Mucosa of descending colon (tissue), 3 donors: ENCODE measurements at regions not wholly inside any gene's neighbourhood (a gene's known extent, or its start where the extent isn't known, plus 50 kb on each side); places are given as distances from the start of the nearest gene placed in this dataset.

Experiments
- ATAC-seq: fragments of 200-7000 bp; cut with Tn5 transposase; one replicate; pipeline ENCODE4 v1.9.1; 2020; ENCODE audit warnings: mild to moderate bottlenecking, moderate library complexity
- DNase-seq, 3 donors: peaks; one replicate each; pipeline ENCODE4 v3.0.0-alpha.2; 2020
- H3K36me3 ChIP-seq: fragments of 200-600 bp; one replicate; pipeline ENCODE4 v1.8.0; 2021; ENCODE audit warnings: low read depth, mild to moderate bottlenecking
- H3K4me1 ChIP-seq: fragments of 200-600 bp; one replicate; pipeline ENCODE4 v1.8.0; 2021; ENCODE audit warnings: low read depth, mild to moderate bottlenecking
- H3K4me3 ChIP-seq: fragments of 200-600 bp; one replicate; pipeline ENCODE4 v1.8.0; 2021; ENCODE audit warnings: mild to moderate bottlenecking
- H3K9me3 ChIP-seq: fragments of 200-600 bp; one replicate; pipeline ENCODE4 v1.8.0; 2021; ENCODE audit warnings: mild to moderate bottlenecking
- intact Hi-C, 2 donors: fragments of 100-400 bp; cut with DNase I in 1 of 2; cut with micrococcal nuclease in 1 of 2; formaldehyde crosslinking; loops; one replicate each; pipeline versions ENCODE4 v1.11.0 to v1.11.1; 2022; cut with DNase I, micrococcal nuclease
- TF ChIP-seq, protein P1 (sequence below): fragments of 200-600 bp; IDR thresholded peaks from one replicate; pipeline ENCODE4 v1.8.0; 2022; ENCODE audit warnings: antibody characterized with exemption, mild to moderate bottlenecking
- donor health status: DM: no; HTN: no; CAD: no; lungs with moderate emphysema.
- donor health status: DM: no; HTN: no; CAD: no.
- donor health status: DM: no; HTN: yes; CAD: no.

DNA sequence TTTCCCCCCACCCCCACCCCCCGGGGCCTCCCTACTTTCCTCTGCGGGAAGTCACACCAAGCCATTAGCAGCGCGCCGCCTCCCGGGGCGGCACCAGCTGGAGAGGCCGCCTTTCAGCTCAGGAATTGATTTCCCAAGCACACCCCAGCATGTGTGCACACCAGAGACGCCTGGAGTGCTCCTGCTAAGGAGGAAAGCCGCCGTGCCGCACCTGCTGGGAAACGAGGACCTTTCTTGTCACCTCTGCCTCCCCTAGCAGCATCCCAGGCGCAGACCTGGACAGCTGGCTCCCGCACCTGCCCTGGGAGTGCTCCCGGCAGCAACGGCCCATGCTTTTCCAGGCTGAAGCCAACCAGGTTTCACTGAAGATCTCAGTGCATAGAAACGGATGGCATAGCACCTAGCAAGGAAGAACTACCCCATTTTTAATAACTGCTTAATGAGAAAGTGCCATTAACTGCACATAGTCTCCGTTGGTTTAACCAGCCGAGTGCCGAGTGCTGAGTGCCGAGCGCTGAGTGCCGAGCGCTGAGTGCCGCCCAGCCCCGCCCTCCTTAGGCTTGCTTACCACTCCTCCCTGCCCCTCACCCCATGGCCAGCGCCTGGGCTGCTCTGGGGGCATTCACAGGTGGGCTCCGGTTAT lies 165.0 kb downstream of the USP12 start:
- H3K9me3 ChIP-seq: no peaks in the 10 kb centered on the region
- peaks cover 9% of the 10 kb centered on the region for H3K4me1 ChIP-seq
- H3K4me3 ChIP-seq: no peak overlapping the region
- ATAC-seq (peak; percentile 91), DNase-seq (peak; percentile 66 to 69 (median 68))
- TF ChIP-seq, protein P1, sequence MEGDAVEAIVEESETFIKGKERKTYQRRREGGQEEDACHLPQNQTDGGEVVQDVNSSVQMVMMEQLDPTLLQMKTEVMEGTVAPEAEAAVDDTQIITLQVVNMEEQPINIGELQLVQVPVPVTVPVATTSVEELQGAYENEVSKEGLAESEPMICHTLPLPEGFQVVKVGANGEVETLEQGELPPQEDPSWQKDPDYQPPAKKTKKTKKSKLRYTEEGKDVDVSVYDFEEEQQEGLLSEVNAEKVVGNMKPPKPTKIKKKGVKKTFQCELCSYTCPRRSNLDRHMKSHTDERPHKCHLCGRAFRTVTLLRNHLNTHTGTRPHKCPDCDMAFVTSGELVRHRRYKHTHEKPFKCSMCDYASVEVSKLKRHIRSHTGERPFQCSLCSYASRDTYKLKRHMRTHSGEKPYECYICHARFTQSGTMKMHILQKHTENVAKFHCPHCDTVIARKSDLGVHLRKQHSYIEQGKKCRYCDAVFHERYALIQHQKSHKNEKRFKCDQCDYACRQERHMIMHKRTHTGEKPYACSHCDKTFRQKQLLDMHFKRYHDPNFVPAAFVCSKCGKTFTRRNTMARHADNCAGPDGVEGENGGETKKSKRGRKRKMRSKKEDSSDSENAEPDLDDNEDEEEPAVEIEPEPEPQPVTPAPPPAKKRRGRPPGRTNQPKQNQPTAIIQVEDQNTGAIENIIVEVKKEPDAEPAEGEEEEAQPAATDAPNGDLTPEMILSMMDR: no peak
- intact Hi-C loops: no loop called here
- H3K36me3 ChIP-seq: no peaks in the 10 kb centered on the region

GRCh38 chr13:27005976-27006518 lies 165.6 kb downstream of the USP12 start:
- H3K4me3 ChIP-seq: no peak overlapping the region
- ATAC-seq: peak; percentile 2
- no peaks in the 10 kb centered on the region for H3K36me3 ChIP-seq
- H3K4me1 ChIP-seq: peaks cover 9% of the 10 kb centered on the region
- H3K9me3 ChIP-seq: no peaks in the 10 kb centered on the region
- intact Hi-C loops: no loop called here
- TF ChIP-seq, protein P1: no peak
- DNase-seq: no peak

DNA sequence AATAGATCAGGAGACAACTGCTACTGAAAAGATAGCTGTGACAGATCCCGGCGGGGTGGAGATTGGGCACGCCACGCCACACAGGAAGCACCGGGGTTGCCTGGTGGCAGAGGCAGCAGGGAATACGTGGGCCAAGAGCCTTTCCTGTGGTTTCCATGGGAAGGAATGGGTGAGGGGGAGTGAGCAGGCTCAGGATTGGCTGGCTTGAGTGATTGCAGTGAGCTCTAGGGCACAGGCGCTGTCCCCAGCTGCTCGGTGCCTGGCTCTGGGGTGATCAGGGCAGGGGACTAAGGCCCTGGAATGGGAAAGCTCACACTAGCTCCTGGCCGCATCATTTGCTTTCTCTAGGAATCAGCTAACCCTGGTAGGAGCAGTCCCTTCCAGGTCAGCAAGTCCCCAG lies 166.1 kb downstream of the USP12 start:
- no peak for ATAC-seq

DNA sequence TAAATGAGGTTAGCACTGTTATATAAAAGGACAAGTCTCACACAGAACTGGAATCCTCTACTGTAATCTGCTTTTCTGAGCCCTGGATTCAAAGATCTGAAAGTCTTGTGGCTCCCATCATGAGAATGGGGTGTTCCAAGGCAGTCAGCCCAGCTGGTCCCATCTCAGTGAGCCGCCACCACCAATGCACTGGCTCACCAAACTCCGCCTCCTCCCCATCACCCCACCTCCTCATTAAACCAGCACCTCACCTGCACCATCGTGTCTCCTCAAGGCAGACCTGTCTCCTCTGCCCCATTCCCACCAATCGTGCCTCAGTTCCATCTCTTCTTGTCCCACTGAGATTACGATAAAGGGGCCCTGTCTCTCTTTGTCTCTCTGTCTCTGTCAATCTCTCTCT lies 166.7 kb downstream of the USP12 start:
- DNase-seq (no peak), ATAC-seq (no peak)
- intact Hi-C loops: no loop called here
- Histone ChIP-seq H3K9me3 (no peaks in the 10 kb centered on the region), H3K4me3 (no peak overlapping the region), H3K4me1 (peaks cover 9% of the 10 kb centered on the region), H3K36me3 (no peaks in the 10 kb centered on the region)
- TF ChIP-seq, protein P1: no peak

More for the DNA sequence above, 166.1 kb downstream of the USP12 start:
- peaks cover 9% of the 10 kb centered on the region for H3K4me1 ChIP-seq
- TF ChIP-seq, protein P1: no peak
- H3K9me3 ChIP-seq: no peaks in the 10 kb centered on the region
- intact Hi-C loops: no loop called here
- no peak for DNase-seq
- H3K4me3 ChIP-seq: no peak overlapping the region
- H3K36me3 ChIP-seq: no peaks in the 10 kb centered on the region

DNA sequence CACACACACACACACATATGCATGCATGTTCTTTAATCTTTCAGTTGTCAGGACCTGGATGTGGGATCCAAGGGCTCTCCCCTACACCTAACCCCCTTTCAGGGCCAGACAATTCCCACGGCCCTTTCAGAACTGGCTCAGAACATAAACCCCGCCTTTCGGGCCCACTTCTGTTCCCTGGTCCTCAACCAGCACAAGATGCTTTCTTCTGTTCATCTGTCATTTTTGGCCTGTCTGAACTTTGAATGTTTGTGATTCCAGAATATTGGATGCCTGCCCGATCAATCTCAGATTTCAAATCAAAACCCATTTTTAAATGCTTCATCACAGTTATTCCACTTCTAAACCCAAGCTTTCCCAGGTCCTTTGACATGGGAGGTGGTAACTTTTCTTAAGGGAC lies 167.3 kb downstream of the USP12 start:
- ATAC-seq (no peak), DNase-seq (no peak)
- Histone ChIP-seq H3K4me3 (no peak overlapping the region), H3K36me3 (no peaks in the 10 kb centered on the region), H3K4me1 (peaks cover 9% of the 10 kb centered on the region), H3K9me3 (no peaks in the 10 kb centered on the region)
- intact Hi-C loops: no loop called here
- TF ChIP-seq, protein P1: no peak
